IMR-90 (cell line): ENCODE measurements at regions not wholly inside any gene's neighbourhood (a gene's known extent, or its start where the extent isn't known, plus 50 kb on each side); places are given as distances from the start of the nearest gene placed in this dataset.

Experiments used
- ATAC-seq: fragments of 200-7000 bp; cut with Tn5 transposase; 2 replicates; pipeline ENCODE4 v1.9.1; 2020; ENCODE audit warnings: low read depth, mild to moderate bottlenecking, moderate library complexity
- BruUV-seq: library from RNA; stranded (reverse); fragments of 400-500 nt; replicated peaks from 2 replicates; lab custom pipeline; 2021; lab: Mats Ljungman, UMichigan
- CTCF ChIA-PET: fragments of 300-600 bp; formaldehyde crosslinking; extraction: SDS; loops from one replicate; lab custom pipeline; 2021; ENCODE audit warnings: antibody characterized with exemption; lab: Yijun Ruan, JAX
- POLR2A ChIA-PET: fragments of 300-600 bp; sonication (Branson Sonifier 250); formaldehyde crosslinking; loops from one replicate; lab custom pipeline; 2022; ENCODE audit warnings: antibody characterized with exemption; ENCODE audit not compliant: unreplicated experiment; lab: Charles Lee
- DNase-seq: peaks from one replicate; pipeline ENCODE4 v3.0.0; 2013
- H2AFZ ChIP-seq: replicated peaks from 2 replicates; pipeline ENCODE3; 2013; ENCODE audit warnings: low read length, mild to moderate bottlenecking; ENCODE audit not compliant: poor library complexity
- H2AK5ac ChIP-seq: 2 replicates; pipeline ENCODE4 v1.6.1; 2013; ENCODE audit warnings: low read depth, low read length, inconsistent platforms
- H2AK9ac ChIP-seq: replicated peaks from 2 replicates; pipeline ENCODE3; 2013; ENCODE audit warnings: mild to moderate bottlenecking, low read depth, low read length, moderate library complexity; ENCODE audit not compliant: poor library complexity
- H2BK120ac ChIP-seq: 2 replicates; pipeline ENCODE4 v1.6.1; 2013; ENCODE audit warnings: low read depth, low read length, inconsistent platforms
- H2BK15ac ChIP-seq: 3 replicates; pipeline ENCODE4 v1.6.1; 2013; ENCODE audit warnings: low read depth, low read length, inconsistent platforms
- H2BK20ac ChIP-seq: 2 replicates; pipeline ENCODE4 v1.6.1; 2013; ENCODE audit warnings: low read depth, mild to moderate bottlenecking, inconsistent platforms, low read length, moderate library complexity
- H2BK5ac ChIP-seq: 2 replicates; pipeline ENCODE4 v1.6.1; 2013; ENCODE audit warnings: mild to moderate bottlenecking, low read depth, low read length, inconsistent platforms; ENCODE audit not compliant: poor library complexity, severe bottlenecking
- H3K14ac ChIP-seq: replicated peaks from 2 replicates; pipeline ENCODE4 v1.6.1; 2013; ENCODE audit warnings: low read depth, low read length, inconsistent platforms
- H3K18ac ChIP-seq: 2 replicates; pipeline ENCODE4 v1.6.1; 2013; ENCODE audit warnings: low read depth, low read length, control low read depth
- H3K23ac ChIP-seq: 2 replicates; pipeline ENCODE4 v1.6.1; 2013; ENCODE audit warnings: low read depth, low read length, inconsistent platforms
- H3K27ac ChIP-seq: 2 replicates; pipeline ENCODE4 v1.5.1; 2013; ENCODE audit warnings: mild to moderate bottlenecking, control low read depth, low read length; ENCODE audit not compliant: insufficient read depth
- H3K27me3 ChIP-seq: 2 replicates; pipeline ENCODE4 v1.6.1; 2013; ENCODE audit warnings: low read length; ENCODE audit not compliant: control insufficient read depth, insufficient read depth
- H3K36me3 ChIP-seq: 2 replicates; pipeline ENCODE4 v1.6.1; 2013; ENCODE audit warnings: low read length, mixed read lengths; ENCODE audit not compliant: control insufficient read depth, insufficient read depth
- H3K4ac ChIP-seq: 2 replicates; pipeline ENCODE4 v1.6.1; 2013; ENCODE audit warnings: low read depth, low read length, inconsistent platforms
- H3K4me1 ChIP-seq: 2 replicates; pipeline ENCODE4 v1.6.1; 2013; ENCODE audit warnings: low read length, mixed read lengths; ENCODE audit not compliant: control insufficient read depth, insufficient read depth
- H3K4me2 ChIP-seq: 2 replicates; pipeline ENCODE4 v1.6.1; 2013; ENCODE audit warnings: low read depth, mild to moderate bottlenecking, control low read depth, low read length, moderate library complexity
- H3K4me3 ChIP-seq: 2 replicates; pipeline ENCODE4 v1.5.1; 2013; ENCODE audit warnings: low read depth, mild to moderate bottlenecking, control low read depth, low read length, moderate library complexity; ENCODE audit not compliant: insufficient read depth
- H3K56ac ChIP-seq: 2 replicates; pipeline ENCODE4 v1.6.1; 2013; ENCODE audit warnings: low read length, inconsistent platforms; ENCODE audit not compliant: insufficient read depth; ENCODE audit errors: extremely low read depth
- H3K79me1 ChIP-seq, 2 experiments: 2 replicates each; pipeline ENCODE4 v1.6.1; 2013; ENCODE audit warnings: low read length in 2 of 2, inconsistent platforms in 1 of 2, low read depth in 1 of 2
- H3K9ac ChIP-seq: 2 replicates; pipeline ENCODE4 v1.6.1; 2013; ENCODE audit warnings: low read depth, low read length, control low read depth
- H3K9me1 ChIP-seq: 2 replicates; pipeline ENCODE4 v1.6.1; 2013; ENCODE audit warnings: low read length, inconsistent platforms; ENCODE audit not compliant: insufficient read depth
- H3K9me3 ChIP-seq: 2 replicates; pipeline ENCODE4 v1.6.1; 2013; ENCODE audit warnings: low read length; ENCODE audit not compliant: control insufficient read depth, insufficient read depth
- H4K20me1 ChIP-seq: 2 replicates; pipeline ENCODE4 v1.6.1; 2013; ENCODE audit warnings: low read length, inconsistent platforms; ENCODE audit not compliant: insufficient read depth
- H4K5ac ChIP-seq: 2 replicates; pipeline ENCODE4 v1.6.1; 2013; ENCODE audit warnings: mild to moderate bottlenecking, low read depth, low read length, control low read depth
- H4K8ac ChIP-seq, 2 experiments: 2 replicates each; pipeline ENCODE4 v1.6.1; 2013; ENCODE audit warnings: low read depth in 2 of 2, low read length in 2 of 2, control low read depth in 1 of 2, inconsistent platforms in 1 of 2
- H4K91ac ChIP-seq: 2 replicates; pipeline ENCODE4 v1.6.1; 2013; ENCODE audit warnings: low read depth, low read length, inconsistent platforms; ENCODE audit not compliant: insufficient read depth
- CEBPB ChIP-seq: IDR thresholded peaks from 2 replicates; pipeline ENCODE4 v1.6.1; 2012; ENCODE audit warnings: low read depth, low read length, improper control_type of control experiment
- FOS ChIP-seq: fragments of 150-350 bp; IDR thresholded peaks from 2 replicates; pipeline ENCODE4 v1.6.1; 2016; ENCODE audit warnings: low read depth, low read length
- MAZ ChIP-seq: IDR thresholded peaks from 2 replicates; pipeline ENCODE4 v1.6.1; 2012; ENCODE audit warnings: low read depth, mild to moderate bottlenecking, low read length, improper control_type of control experiment, moderate library complexity, borderline replicate concordance
- POLR2A ChIP-seq: IDR thresholded peaks from 2 replicates; pipeline ENCODE4 v1.6.1; 2012; ENCODE audit warnings: mild to moderate bottlenecking, low read depth, low read length
- RAD21 ChIP-seq: IDR thresholded peaks from 2 replicates; pipeline ENCODE4 v1.6.1; 2012; ENCODE audit warnings: low read length, improper control_type of control experiment
- RCOR1 ChIP-seq: IDR thresholded peaks from 2 replicates; pipeline ENCODE4 v1.6.1; 2012; ENCODE audit warnings: mild to moderate bottlenecking, low read length, improper control_type of control experiment; ENCODE audit not compliant: insufficient replicate concordance
- SMC3 ChIP-seq: fragments of 150-350 bp; IDR thresholded peaks from 2 replicates; pipeline ENCODE4 v1.6.1; 2016; ENCODE audit warnings: low read depth, mild to moderate bottlenecking, antibody characterized with exemption, low read length, moderate library complexity
- WGBS, 2 experiments: methylation state at CpG; one replicate each; pipeline versions ENCODE4 v1.1.5 to v1.1.7; 2013; ENCODE audit warnings: missing lambda C conversion rate in 2 of 2; ENCODE audit not compliant: insufficient read length in 1 of 2; ENCODE audit errors: extremely low coverage in 2 of 2; 5-methylcytosine and 5-hydroxymethylcytosine counted together
- dilution Hi-C: fragments of 300-500 bp; cut with HindIII; formaldehyde crosslinking; loops from one replicate; pipeline ENCODE4 v1.14.3; 2018; ENCODE audit warnings: low sequenced_read_pairs; ENCODE audit not compliant: unreplicated experiment
- in situ Hi-C: fragments of 300-500 bp; cut with MboI; formaldehyde crosslinking; loops from 3 replicates; pipeline ENCODE4 v1.14.3; 2019; ENCODE audit warnings: low sequenced_read_pairs, inconsistent platforms, mixed read lengths
- intact Hi-C: fragments of 100-400 bp; cut with micrococcal nuclease; formaldehyde crosslinking; loops from 2 replicates; pipeline ENCODE4 v1.10.0; 2022
- TF ChIP-seq, protein P1 (sequence below): conservative IDR thresholded peaks from 2 replicates; pipeline ENCODE4 v1.5.1; 2012; ENCODE audit warnings: mild to moderate bottlenecking, low read depth, low read length, improper control_type of control experiment
- TF ChIP-seq, protein P2 (sequence below): fragments of 150-350 bp; IDR thresholded peaks from 2 replicates; pipeline ENCODE4 v1.6.1; 2016; ENCODE audit warnings: low read depth, mild to moderate bottlenecking, low read length, moderate library complexity, borderline replicate concordance

DNA sequence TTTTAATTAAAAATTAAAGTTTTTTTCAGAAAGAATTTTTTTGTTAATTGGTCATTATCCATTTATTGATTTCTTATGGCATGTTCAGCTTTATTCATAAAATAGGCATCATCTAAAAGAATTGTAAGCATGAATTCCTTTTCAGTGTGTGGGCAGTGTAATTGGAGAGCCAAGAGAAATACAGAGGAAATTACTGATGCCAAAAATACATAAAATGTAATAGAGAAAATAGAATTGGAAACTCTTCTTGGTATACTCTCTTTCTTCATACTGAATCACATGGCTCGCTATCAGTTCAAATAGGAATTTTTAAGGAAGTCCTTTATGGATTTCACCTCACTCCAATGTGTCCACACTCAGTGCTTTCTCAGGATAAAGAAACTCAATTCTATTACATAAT is 663.6 kb upstream of the NRXN1 start:
- H3K4me3 ChIP-seq, result no peak overlapping the region
- H3K9me1 ChIP-seq, result no peaks in the 10 kb centered on the region
- TF ChIP-seq, protein P1, sequence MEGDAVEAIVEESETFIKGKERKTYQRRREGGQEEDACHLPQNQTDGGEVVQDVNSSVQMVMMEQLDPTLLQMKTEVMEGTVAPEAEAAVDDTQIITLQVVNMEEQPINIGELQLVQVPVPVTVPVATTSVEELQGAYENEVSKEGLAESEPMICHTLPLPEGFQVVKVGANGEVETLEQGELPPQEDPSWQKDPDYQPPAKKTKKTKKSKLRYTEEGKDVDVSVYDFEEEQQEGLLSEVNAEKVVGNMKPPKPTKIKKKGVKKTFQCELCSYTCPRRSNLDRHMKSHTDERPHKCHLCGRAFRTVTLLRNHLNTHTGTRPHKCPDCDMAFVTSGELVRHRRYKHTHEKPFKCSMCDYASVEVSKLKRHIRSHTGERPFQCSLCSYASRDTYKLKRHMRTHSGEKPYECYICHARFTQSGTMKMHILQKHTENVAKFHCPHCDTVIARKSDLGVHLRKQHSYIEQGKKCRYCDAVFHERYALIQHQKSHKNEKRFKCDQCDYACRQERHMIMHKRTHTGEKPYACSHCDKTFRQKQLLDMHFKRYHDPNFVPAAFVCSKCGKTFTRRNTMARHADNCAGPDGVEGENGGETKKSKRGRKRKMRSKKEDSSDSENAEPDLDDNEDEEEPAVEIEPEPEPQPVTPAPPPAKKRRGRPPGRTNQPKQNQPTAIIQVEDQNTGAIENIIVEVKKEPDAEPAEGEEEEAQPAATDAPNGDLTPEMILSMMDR, result no peak
- no peak for TF ChIP-seq SMC3
- TF ChIP-seq FOS, result no peak
- no peak for TF ChIP-seq MAZ
- TF ChIP-seq POLR2A, result no peak
- TF ChIP-seq RAD21, result no peak
- no peak for TF ChIP-seq RCOR1
- TF ChIP-seq, protein P2, sequence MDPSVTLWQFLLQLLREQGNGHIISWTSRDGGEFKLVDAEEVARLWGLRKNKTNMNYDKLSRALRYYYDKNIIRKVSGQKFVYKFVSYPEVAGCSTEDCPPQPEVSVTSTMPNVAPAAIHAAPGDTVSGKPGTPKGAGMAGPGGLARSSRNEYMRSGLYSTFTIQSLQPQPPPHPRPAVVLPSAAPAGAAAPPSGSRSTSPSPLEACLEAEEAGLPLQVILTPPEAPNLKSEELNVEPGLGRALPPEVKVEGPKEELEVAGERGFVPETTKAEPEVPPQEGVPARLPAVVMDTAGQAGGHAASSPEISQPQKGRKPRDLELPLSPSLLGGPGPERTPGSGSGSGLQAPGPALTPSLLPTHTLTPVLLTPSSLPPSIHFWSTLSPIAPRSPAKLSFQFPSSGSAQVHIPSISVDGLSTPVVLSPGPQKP, result no peak
- no peak for TF ChIP-seq CEBPB
- H3K9ac ChIP-seq, result no peak overlapping the region
- ATAC-seq (peak; percentile 54), DNase-seq (peak; percentile 65)
- no peak overlapping the region for H2AK5ac ChIP-seq
- no peak overlapping the region for H4K8ac ChIP-seq
- H3K9me3 ChIP-seq, result no peaks in the 10 kb centered on the region
- H4K5ac ChIP-seq, result no peak overlapping the region
- no peak overlapping the region for H3K56ac ChIP-seq
- H3K18ac ChIP-seq, result 0 out of 2 replicates have a peak overlapping the region, but pooled peaks have one; percentile 69
- no peak overlapping the region for H4K91ac ChIP-seq
- no peak overlapping the region; the same call in 1 of the 2 replicates for H3K4me2 ChIP-seq
- no peaks in the 10 kb centered on the region for H3K79me1 ChIP-seq
- intact Hi-C loops, result no loop called here
- H3K4me1 ChIP-seq, result no peaks in the 10 kb centered on the region
- CTCF ChIA-PET, result no interaction called here
- POLR2A ChIA-PET, result no interaction called here
- H2AK9ac ChIP-seq, result no peak overlapping the region
- no TSS peak for BruUV-seq
- no CpG with 5 or more reads among the region's 1 CpG for WGBS, 2 experiments
- no peak overlapping the region for H3K4ac ChIP-seq
- H2BK15ac ChIP-seq, result no peak overlapping the region
- in situ Hi-C loops, result no loop called here
- no peak overlapping the region for H2BK120ac ChIP-seq
- no peak overlapping the region for H3K14ac ChIP-seq
- no peaks in the 10 kb centered on the region for H4K20me1 ChIP-seq
- H2BK5ac ChIP-seq, result peak overlapping the region; percentile 61
- no peak overlapping the region for H2BK20ac ChIP-seq
- dilution Hi-C loops, result no loop called here
- no peak overlapping the region for H3K23ac ChIP-seq
- no peaks in the 10 kb centered on the region for H3K27me3 ChIP-seq
- H3K36me3 ChIP-seq, result no peaks in the 10 kb centered on the region
- H3K27ac ChIP-seq, result no peak overlapping the region
- H2AFZ ChIP-seq, result no peak overlapping the region
